ENCODE measurements at regions not wholly inside any gene's neighbourhood (a gene's known extent, or its start where the extent isn't known, plus 50 kb on each side); places are given as distances from the start of the nearest gene placed in this dataset.

- Mint-ChIP-seq H3K9me3 (ENCODE audit: low read depth) (peaks cover 6% of the 10 kb centered on the region), H3K27ac (ENCODE audit: unreplicated experiment) (no peak overlapping the region), H3K4me3 (ENCODE audit: unreplicated experiment) (no peak overlapping the region), H3K36me3 (ENCODE audit: low read depth) (no peaks in the 10 kb centered on the region), H3K4me1 (ENCODE audit: low read depth) (peaks cover 14% of the 10 kb centered on the region), H3K27me3 (ENCODE audit: low read depth) (peaks cover 4% of the 10 kb centered on the region)
- no peak for TF ChIP-seq CTCF (IDR thresholded peaks at IDR 0.05)
- DNase-seq (ENCODE audit: low spot score): no peak
These were observed 113.5 kb upstream of the TOPAZ1 start for GRCh38 chr3:44128057-44128775.

GRCh38 chr3:44130249-44130648, 111.4 kb upstream of the TOPAZ1 start:
- Mint-ChIP-seq H3K4me1 (ENCODE audit: low read depth) (peaks cover 19% of the 10 kb centered on the region), H3K9me3 (ENCODE audit: low read depth) (peaks cover 2% of the 10 kb centered on the region), H3K27ac (ENCODE audit: unreplicated experiment) (no peak overlapping the region), H3K27me3 (ENCODE audit: low read depth) (peaks cover 15% of the 10 kb centered on the region), H3K36me3 (ENCODE audit: low read depth) (no peaks in the 10 kb centered on the region), H3K4me3 (ENCODE audit: unreplicated experiment) (no peak overlapping the region)
- TF ChIP-seq CTCF (IDR thresholded peaks at IDR 0.05): no peak
- no peak for DNase-seq (ENCODE audit: low spot score)

- H3K27ac Mint-ChIP-seq (ENCODE audit: unreplicated experiment): no peak overlapping the region
- H3K4me3 Mint-ChIP-seq (ENCODE audit: unreplicated experiment): no peak overlapping the region
- H3K27me3 Mint-ChIP-seq (ENCODE audit: low read depth): peaks cover 13% of the 10 kb centered on the region
- DNase-seq (ENCODE audit: low spot score): no peak
- no peaks in the 10 kb centered on the region for H3K36me3 Mint-ChIP-seq (ENCODE audit: low read depth)
- H3K4me1 Mint-ChIP-seq (ENCODE audit: low read depth): peaks cover 14% of the 10 kb centered on the region
- H3K9me3 Mint-ChIP-seq (ENCODE audit: low read depth): no peaks in the 10 kb centered on the region
- TF ChIP-seq CTCF (IDR thresholded peaks at IDR 0.05): no peak
These were observed 109.6 kb upstream of the TOPAZ1 start for GRCh38 chr3:44132061-44132460.

- DNase-seq (ENCODE audit: low spot score): no peak
- H3K27ac Mint-ChIP-seq (ENCODE audit: unreplicated experiment): no peak overlapping the region
- no peak for TF ChIP-seq CTCF (IDR thresholded peaks at IDR 0.05)
- H3K9me3 Mint-ChIP-seq (ENCODE audit: low read depth): no peaks in the 10 kb centered on the region
- H3K4me3 Mint-ChIP-seq (ENCODE audit: unreplicated experiment): no peak overlapping the region
- H3K4me1 Mint-ChIP-seq (ENCODE audit: low read depth): peaks cover 14% of the 10 kb centered on the region
- no peaks in the 10 kb centered on the region for H3K36me3 Mint-ChIP-seq (ENCODE audit: low read depth)
- H3K27me3 Mint-ChIP-seq (ENCODE audit: low read depth): peaks cover 13% of the 10 kb centered on the region
These were observed 109.1 kb upstream of the TOPAZ1 start for GRCh38 chr3:44132593-44132992.

GRCh38 chr3:44136421-44136820, 105.3 kb upstream of the TOPAZ1 start:
- Mint-ChIP-seq H3K36me3 (ENCODE audit: low read depth) (no peaks in the 10 kb centered on the region), H3K27me3 (ENCODE audit: low read depth) (peaks cover 16% of the 10 kb centered on the region), H3K4me3 (ENCODE audit: unreplicated experiment) (no peak overlapping the region), H3K4me1 (ENCODE audit: low read depth) (peaks cover 10% of the 10 kb centered on the region), H3K9me3 (ENCODE audit: low read depth) (no peaks in the 10 kb centered on the region), H3K27ac (ENCODE audit: unreplicated experiment) (no peak overlapping the region)
- no peak for TF ChIP-seq CTCF (IDR thresholded peaks at IDR 0.05)
- no peak for DNase-seq (ENCODE audit: low spot score)

Data from chondrocyte (in vitro differentiated cells).